Sciatic nerve (tissue), 2 donors: ENCODE measurements at regions not wholly inside any gene's neighbourhood (a gene's known extent, or its start where the extent isn't known, plus 50 kb on each side); places are given as distances from the start of the nearest gene placed in this dataset.
"Not testable (repeated sequence)": the region's sequence is repeated elsewhere in the genome, so short reads cannot be mapped to it uniquely, and the experiment has no call there.

Experiments used
- ATAC-seq: fragments of 200-7000 bp; cut with Tn5 transposase; one replicate; pipeline ENCODE4 v1.9.1; 2020; ENCODE audit warnings: mild to moderate bottlenecking, moderate library complexity
- DNase-seq: peaks from one replicate; pipeline ENCODE4 v3.0.0-alpha.2; 2020; ENCODE audit warnings: low spot score
- intact Hi-C: fragments of 100-400 bp; cut with DNase I; formaldehyde crosslinking; loops from one replicate; pipeline ENCODE4 v1.14.2; 2022
- donor health status: DM: no; HTN: no; CAD: no.
- donor health status: DM: no; HTN: no; CAD: no.

DNA sequence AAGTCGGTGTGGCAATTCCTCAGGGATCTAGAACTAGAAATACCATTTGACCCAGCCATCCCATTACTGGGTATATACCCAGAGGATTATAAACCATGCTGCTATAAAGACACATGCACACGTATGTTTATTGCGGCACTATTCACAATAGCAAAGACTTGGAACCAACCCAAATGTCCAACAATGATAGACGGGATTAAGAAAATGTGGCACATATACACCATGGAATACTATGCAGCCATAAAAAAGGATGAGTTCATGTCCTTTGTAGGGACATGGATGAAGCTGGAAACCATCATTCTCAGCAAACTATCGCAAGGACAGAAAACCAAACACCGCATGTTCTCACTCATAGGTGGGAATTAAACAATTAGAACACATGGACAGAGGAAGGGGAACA is 80.6 kb upstream of the ST3GAL5 start:
- DNase-seq, ATAC-seq, intact Hi-C loops: not testable (repeated sequence)

DNA sequence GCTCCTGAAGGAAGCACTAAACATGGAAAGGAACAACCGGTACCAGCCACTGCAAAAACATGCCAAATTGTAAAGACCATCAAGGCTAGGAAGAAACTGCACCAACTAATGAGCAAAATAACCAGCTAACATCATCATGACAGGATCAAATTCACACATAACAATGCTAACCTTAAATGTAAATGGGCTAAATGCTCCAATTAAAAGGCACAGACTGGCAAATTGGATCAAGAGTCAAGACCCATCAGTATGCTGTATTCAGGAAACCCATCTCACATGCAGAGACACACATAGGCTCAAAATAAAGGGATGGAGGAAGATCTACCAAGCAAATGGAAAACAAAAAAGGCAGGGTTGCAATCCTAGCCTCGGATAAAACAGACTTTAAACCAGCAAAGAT is 77.0 kb upstream of the ST3GAL5 start:
- ATAC-seq, DNase-seq, intact Hi-C loops: not testable (repeated sequence)

DNA sequence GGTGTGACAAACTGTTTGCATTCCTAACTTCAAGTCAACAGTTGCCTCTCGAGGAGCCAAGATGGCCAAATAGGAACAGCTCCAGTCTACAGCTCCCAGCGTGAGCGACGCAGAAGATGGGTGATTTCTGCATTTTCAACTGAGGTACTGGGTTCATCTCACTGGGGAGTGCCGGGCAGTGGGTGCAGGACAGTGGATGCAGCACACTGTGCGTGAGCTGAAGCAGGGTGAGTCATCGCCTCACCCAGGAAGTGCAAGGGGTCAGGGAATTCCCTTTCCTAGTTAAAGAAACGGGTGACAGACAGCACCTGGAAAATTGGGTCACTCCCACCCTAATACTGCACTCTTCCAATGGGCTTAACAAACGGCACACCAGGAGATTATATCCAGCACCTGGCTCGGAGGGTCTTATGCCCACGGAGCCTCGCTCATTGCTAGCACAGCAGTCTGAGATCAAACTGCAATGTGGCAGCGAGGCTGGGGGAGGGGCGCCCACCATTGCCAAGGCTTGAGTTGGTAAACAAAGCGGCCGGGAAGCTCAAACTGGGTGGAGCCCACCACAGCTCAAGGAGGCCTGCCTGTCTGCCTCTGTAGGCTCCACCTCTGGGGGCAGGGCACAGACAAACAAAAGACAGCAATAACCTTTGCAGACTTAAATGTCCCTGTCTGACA is 75.1 kb upstream of the ST3GAL5 start:
- intact Hi-C loops, DNase-seq, ATAC-seq: not testable (repeated sequence)

DNA sequence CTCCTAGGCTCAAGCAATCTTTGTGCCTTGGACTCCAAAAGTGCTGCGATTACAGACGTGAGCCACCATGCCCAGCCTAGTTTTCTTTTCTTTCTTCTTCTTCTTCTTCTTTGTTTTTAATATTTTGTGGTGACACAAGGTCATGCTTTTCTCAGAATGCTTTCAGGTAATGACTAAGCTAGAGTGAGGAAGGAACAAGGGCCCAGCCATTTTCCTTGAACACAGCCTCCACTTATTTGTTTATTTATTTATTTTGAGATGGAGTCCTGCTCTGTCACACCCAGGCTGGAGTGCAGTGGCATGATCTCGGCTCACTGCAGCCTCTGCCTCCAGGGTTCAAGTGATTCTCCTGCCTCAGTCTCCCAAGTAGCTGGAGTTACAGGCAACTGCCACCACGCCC is 74.3 kb upstream of the ST3GAL5 start:
- intact Hi-C loops, result no loop called here
- DNase-seq (no peak), ATAC-seq (no peak)

DNA sequence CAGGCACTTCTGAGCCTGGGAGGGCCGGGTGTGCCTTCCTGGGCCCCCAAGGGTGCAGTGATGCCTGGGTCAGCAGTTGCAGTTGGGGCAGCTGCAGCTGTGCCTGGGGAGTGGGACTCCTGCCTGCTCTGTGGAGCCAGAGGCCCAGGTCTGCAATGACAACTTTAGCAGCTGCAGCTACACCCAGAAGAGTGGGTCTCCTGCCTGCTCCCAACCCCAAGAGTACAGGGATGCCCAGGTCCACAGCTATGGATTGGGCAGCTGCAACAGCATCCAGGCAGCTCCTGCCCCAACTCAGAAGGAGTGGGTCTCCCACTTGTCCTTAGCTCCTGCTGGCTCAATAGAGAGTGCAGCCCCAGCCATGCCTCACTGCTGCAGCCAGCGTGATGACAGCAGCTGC is 73.0 kb upstream of the ST3GAL5 start:
- no peak for DNase-seq
- no peak for ATAC-seq
- intact Hi-C loops, result no loop called here

DNA sequence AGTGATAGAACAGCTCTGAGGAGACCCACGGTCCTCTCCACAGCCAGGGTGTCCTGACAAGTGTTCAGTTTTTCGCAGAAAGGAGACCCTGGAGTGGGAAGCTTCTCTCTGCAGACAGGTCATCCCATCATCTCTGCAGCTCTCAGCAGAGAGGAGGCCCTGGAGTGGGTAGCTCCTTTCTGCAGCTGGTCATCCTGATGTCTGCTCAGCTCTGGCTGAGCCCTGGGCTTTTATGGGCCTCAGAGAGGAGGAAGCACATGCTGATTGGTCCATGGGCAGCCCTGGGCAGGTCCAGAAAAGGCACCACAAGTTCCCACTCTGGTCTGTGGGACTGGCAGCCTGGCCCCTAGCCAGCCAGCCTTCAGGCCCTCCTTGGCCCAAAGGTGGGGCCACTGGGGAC is 72.3 kb upstream of the ST3GAL5 start:
- intact Hi-C loops, result no loop called here
- no peak for ATAC-seq

DNA sequence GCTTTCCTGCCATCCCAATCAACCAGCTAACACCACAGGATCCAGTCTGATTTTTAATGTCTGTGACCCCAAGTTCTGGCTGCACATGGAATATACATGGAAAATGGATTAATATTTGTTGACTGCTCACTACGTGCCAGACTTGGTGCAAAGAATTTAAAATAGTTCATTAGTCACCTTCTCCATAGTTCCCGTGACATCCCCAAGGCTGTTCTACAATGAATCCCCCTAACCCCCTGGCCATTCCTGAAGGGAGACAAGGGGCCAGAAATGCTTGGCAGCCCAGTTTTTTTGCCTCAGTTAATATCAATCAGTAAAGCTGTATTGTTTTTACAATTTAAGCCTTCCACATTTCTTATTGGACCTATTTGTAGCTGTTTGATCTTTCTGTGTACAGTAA is 71.0 kb upstream of the ST3GAL5 start:
- DNase-seq, result no peak
- intact Hi-C loops, result no loop called here
- ATAC-seq, result no peak

More for the DNA sequence above, 72.3 kb upstream of the ST3GAL5 start:
- no peak for DNase-seq

DNA sequence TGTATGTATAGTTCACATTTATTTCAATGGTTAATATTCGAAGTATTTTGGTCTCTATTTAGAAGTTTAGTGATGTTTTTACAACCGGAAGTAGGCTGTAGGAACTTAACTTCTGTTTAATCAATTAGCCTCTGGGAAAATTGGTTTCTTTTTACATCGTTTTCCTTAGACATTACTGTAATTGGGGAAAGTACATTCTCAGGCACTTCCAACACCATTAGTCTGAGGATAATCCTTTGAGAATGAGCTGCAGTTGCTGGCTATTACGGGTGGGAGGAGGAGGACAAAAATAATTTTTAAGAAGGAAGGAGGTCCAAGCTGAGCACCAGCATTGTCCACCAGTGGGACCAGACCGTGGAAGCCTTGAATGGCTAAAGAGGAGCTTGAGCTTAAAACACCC is 70.4 kb upstream of the ST3GAL5 start:
- DNase-seq, result no peak
- intact Hi-C loops, result no loop called here
- no peak for ATAC-seq

DNA sequence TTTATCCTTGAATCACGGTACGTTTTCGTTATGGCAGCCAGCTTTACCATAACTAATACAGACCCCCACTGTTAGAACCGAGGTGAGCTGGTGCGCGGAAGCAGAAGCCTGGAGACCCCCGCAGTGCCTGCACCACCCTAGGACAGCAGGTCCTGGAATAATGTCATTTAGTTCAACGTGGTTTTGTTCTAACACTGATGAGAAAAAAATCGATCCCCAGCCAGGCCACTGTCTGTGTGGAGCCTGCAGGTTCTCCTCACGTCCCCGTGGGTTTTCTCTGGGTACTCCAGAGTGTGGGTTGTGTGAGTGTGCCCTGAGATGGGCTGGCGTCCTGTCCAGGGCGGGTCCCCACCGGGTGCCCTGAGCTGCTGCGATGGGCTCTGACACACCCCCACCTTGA is 69.9 kb upstream of the ST3GAL5 start:
- no peak for ATAC-seq
- no peak for DNase-seq
- intact Hi-C loops, result no loop called here

DNA sequence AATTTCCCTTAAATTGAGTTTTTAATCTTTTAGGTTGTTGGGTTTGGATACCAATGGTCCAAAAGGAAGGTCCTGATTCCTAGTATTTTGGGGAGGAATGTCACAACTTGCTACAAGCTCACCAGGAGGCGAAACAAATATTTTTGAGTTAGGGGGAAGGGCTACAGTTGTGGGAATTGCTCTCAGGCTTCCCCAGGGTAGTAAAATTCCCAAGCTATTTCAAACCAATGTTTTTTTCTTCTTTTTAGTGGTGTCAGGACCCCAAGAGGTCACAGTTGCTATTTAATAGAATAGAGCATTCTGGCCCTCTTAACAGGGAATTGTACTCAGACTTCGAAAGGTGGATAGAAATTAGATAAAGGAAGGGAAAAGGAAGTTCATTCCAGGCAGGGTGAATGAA is 68.5 kb upstream of the ST3GAL5 start:
- ATAC-seq (no peak), DNase-seq (no peak)
- intact Hi-C loops, result no loop called here

DNA sequence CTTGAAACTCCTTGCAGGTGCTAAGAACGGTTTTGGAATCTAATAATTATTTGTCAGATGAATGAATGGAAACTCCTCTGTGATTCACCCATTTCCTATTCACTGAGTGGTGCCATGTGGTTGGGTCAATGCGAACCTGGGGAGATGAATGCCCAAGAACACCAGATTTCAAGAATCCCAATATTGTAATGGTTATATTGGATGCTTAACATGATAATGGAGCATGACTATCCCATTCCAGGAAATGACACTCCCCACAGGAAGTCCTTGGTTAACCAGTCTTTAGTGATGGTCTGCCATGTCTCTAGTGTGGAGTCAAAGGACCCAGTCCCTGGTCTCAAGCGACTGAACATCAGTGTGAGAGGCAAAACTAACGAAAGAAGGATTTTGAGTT is 67.9 kb upstream of the ST3GAL5 start:
- DNase-seq (no peak), ATAC-seq (no peak)
- intact Hi-C loops, result no loop called here

DNA sequence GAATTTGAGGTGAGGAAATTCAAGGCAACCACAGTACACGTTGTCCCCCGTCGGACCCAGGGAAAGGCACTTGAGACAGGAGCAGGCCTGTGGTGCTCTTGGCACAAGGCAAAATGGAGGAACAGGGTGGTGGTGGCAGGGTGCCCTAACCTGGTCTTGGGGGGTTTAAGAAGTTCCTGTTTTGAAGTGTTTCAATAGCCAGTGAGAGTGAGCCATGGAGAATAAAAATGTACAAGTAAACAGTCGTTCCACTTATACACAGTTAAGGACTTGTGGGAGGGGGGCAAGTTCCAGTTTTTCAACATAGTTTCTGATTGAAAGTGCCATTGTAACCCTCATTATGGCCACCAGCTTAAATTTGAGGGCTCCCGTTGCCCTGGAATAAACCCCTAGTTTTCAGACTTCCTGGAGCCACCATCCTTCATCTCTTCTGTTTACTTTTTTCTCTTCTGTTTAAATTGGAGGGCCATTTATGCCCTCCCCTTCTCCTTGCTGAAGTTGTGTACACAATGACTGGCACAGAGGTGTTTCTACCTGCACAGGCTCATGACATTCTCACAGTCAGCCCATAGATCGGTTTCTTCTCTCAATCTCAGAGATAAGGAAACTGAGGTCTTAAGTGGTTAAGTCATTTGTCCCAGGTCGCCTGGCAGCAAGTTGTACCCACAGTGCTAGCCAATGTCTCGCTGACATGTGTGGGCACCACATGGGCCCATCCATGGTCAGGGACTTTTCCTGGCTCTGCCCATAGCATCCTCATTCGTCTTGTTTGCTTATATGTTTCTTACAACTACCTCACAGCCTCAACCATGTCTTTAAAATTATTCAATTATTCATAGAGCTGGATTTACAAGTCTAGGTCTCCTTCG is 66.0 kb upstream of the ST3GAL5 start:
- ATAC-seq (peak; percentile 25), DNase-seq (no peak)
- intact Hi-C loops, result no loop called here

DNA sequence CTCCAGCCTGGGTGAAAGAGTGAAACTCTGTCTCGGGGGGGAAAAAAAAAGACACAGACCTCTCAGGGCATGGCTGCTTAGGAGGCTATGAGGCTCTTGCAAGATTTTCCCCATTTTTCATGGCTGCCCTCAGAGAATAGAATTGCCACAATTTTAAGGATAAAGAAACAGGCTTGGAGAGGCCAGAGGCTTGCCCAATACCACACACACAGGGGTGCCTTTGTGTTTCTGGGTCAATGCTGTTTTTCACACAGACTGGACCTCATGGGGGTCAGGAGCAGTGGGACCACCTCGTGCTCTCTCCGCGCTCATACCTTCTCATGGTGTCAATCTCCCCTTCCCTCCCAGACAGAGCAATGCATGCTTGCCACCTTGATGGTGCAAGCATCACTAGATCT is 65.4 kb upstream of the ST3GAL5 start:
- intact Hi-C loops, result no loop called here
- DNase-seq (no peak), ATAC-seq (peak; percentile 71)

DNA sequence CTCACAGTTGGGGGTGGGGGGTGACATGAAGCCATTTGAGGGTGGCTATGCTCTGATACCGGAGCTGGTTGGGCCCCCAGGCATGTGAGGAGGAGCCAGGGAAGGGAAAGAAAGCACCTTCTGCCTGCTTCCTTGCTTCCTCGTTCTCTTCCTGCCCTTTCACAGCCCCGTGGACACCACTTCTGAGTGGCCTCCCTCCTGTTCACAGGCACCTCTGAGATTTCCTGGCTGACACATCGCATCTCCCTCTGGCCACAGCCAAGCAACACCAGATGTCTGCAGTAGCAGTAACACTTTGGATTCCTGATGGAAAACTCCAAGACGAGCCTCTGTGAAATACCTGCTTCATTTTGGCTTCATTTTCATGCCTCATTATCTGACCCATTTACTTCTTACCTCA is 64.7 kb upstream of the ST3GAL5 start:
- ATAC-seq, result peak; percentile 56
- intact Hi-C loops, result no loop called here
- DNase-seq, result no peak

DNA sequence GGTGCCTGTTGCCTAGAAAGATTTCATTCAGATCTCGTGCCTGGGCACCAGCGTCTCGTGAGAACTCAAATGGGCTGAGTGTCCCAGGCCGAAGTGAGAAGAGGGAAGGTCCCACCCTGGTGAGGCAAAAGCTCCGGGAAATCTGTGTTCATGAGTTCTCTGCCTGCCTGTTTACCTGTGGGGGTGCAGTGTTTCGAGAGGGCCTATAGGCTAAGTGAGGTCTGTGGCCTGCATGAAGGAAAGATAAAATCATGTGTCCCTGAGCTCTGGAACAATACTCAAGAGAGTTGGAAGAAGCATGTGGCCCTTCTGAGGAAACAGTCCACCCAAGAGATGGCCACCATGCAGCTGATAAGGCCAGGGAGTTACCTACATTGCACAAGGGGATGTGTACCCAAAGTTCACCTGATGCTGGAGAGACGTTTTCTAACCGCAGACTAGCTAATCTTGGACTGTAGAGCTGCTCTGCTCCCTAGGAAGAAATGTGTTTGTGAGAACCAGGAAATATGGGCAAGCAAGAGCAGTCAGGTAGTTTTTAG is 63.5 kb upstream of the ST3GAL5 start:
- intact Hi-C loops, result no loop called here
- ATAC-seq, result no peak
- no peak for DNase-seq

DNA sequence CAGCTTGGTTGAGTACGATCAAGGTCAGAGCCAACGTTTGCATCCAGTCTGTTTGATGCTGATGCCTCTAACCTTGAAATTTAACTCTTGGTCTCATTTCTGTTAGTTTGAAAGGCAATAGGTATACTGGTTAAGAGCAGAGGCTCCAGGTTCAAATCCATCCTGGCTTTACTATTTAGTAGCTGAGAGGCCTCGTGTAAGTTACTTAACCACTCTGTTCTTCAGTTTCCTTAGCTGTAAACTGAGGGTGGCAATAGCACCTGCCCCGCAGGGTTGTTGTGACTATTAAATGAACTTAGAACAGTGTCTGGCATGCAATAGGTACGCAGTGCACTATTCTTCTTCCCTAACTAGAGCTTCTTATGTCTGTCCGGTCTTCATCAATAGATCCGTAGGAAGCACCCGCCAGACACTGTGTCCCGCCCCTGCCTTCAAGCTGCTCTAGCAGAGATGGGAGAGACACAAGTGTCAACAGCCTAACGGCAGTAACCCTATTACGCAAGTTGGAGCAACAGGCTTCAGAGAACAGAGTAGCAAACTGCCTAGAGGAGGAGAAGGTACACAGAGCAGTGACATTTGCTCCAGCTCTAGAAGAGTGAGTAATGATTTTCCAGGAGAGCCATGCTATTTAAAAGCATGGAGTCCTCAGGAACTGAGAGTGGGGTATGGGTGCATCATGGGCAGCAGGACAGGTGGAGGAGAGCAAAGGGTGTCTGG is 62.7 kb upstream of the ST3GAL5 start:
- DNase-seq, result no peak
- ATAC-seq, result no peak
- intact Hi-C loops, result no loop called here

DNA sequence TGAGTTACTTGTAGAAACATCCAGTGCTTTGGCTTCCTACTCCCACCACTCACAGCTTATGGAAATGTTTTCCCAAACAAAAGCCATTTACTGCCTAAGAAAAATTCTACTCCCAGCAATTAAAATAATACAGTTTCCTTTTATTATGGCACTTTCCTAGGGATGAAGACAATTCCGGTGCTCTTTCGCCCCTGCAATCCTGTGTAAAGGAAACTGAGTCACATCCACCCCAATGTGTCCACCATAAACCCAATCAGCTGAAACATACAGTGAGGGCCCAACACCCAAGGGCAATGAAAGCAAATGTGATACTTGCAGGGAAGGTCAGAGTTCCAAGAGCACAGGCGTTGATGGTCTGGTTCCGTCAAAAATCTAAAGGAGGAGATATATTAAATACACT is 62.0 kb upstream of the ST3GAL5 start:
- no peak for ATAC-seq
- no peak for DNase-seq

DNA sequence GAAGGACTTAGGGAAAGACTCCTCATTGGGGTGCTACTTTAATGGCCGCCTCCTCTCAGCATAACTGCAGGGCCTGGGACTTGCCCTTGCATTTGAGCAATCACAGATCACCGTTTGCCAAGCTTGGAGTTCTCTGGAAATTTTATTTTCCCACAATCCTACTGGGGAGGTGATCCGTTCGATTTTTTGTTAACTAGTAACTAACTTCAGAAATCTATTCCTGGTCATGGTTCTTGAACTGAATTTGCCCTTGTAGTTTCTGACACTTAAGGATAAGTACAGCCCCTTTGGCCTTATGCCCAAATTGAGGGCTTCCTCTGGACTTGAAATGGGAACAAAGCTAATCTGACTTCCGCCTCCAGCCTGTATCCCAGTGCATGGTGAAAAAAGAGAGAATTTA is 60.5 kb upstream of the ST3GAL5 start:
- ATAC-seq (no peak), DNase-seq (no peak)
- intact Hi-C loops, result no loop called here

More for the DNA sequence above, 62.0 kb upstream of the ST3GAL5 start:
- intact Hi-C loops, result no loop called here

DNA sequence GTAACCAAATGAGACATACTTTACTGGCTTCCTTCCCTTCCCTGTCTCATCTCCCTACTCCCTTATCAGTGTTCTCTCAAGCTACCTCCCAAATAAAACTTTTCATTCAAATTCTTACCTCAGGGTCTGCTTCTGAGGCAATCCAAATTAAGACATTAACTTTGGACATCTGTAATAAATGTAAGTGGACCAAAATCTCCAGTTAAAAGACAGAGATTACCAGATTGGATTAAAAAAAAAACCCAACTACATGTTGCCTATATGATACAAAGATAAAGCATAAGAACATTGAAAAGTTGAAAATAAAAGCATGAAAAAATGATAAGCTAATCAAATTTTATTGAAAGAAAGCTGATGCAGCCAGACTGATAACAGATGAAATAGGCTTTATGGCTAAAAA is 58.8 kb upstream of the ST3GAL5 start:
- ATAC-seq, result no peak
- no peak for DNase-seq
- intact Hi-C loops, result no loop called here

DNA sequence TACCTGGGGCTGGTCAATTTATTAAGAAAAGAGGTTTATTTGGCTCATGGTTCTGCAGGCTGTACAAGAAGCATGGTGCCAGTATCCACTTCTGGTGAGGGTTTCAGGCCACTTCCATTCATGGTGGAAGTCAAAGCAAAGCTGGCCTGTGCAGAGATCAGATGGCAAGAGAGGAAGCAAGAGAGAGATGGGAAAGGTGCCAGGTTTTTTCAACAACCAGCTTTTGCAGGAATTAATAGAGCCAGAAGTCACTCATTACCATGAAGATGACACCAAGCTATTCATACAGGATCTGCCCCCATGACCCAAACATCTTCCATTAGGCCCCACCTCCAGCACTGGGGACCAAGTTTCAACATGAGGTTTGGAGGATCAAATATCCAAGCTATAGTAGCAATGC is 56.8 kb upstream of the ST3GAL5 start:
- ATAC-seq, result no peak

More for the DNA sequence above, 56.8 kb upstream of the ST3GAL5 start:
- intact Hi-C loops, result no loop called here
- DNase-seq, result no peak
